BJ (cell line): ENCODE measurements at regions not wholly inside any gene's neighbourhood (a gene's known extent, or its start where the extent isn't known, plus 50 kb on each side); places are given as distances from the start of the nearest gene placed in this dataset.

ENCODE experiments used
- CTCF ChIA-PET: fragments of 350-600 bp; formaldehyde crosslinking; extraction: SDS; loops from one replicate; lab custom pipeline; 2021; ENCODE audit warnings: antibody characterized with exemption, inconsistent platforms; lab: Yijun Ruan, JAX
- POLR2A ChIA-PET: fragments of 300-600 bp; sonication (Branson Sonifier 250); formaldehyde crosslinking; extraction: SDS; loops from one replicate; lab custom pipeline; 2021; ENCODE audit warnings: antibody characterized with exemption; lab: Charles Lee
- DNase-seq: peaks from one replicate; pipeline ENCODE4 v3.0.0-alpha.2; 2011; ENCODE audit warnings: low read depth
- H3K27me3 ChIP-seq: 2 replicates; pipeline ENCODE4 v1.6.0; 2011; ENCODE audit warnings: low read length; ENCODE audit not compliant: control insufficient read depth, insufficient read depth
- H3K36me3 ChIP-seq: 2 replicates; pipeline ENCODE4 v1.5.1; 2011; ENCODE audit warnings: low read length; ENCODE audit not compliant: control insufficient read depth, insufficient read depth
- H3K4me3 ChIP-seq: 2 replicates; pipeline ENCODE4 v1.5.1; 2011; ENCODE audit warnings: low read depth, mild to moderate bottlenecking, control low read depth, low read length
- TF ChIP-seq, protein P1 (sequence below): IDR thresholded peaks from 2 replicates; pipeline ENCODE4 v1.5.1; 2011; ENCODE audit warnings: low read depth, mild to moderate bottlenecking, control low read depth, inconsistent platforms, low read length, moderate library complexity; ENCODE audit not compliant: insufficient read depth

DNA sequence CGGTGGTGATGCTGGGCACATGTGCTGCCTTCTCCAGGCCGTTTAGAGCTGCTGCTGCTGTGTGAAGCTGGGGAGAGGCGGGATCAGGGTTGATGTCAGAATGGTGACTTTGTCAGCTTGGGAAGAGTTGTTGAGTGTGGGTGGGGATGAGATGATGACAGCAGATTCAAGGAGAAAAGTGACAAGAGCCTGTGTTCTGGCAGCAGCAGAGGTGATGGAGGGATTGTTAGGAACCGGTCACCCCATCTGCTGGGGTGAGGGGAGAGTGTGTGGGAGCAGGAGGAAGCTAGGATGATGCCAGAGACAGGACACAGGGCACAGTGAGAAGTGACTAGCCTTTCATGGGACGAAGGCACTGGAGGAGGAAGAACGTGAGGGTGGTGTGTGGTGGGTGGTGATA is 345.5 kb downstream of the RNF144A start:
- Histone ChIP-seq H3K4me3 (no peak overlapping the region), H3K27me3 (no peaks in the 10 kb centered on the region), H3K36me3 (no peaks in the 10 kb centered on the region)
- TF ChIP-seq, protein P1, sequence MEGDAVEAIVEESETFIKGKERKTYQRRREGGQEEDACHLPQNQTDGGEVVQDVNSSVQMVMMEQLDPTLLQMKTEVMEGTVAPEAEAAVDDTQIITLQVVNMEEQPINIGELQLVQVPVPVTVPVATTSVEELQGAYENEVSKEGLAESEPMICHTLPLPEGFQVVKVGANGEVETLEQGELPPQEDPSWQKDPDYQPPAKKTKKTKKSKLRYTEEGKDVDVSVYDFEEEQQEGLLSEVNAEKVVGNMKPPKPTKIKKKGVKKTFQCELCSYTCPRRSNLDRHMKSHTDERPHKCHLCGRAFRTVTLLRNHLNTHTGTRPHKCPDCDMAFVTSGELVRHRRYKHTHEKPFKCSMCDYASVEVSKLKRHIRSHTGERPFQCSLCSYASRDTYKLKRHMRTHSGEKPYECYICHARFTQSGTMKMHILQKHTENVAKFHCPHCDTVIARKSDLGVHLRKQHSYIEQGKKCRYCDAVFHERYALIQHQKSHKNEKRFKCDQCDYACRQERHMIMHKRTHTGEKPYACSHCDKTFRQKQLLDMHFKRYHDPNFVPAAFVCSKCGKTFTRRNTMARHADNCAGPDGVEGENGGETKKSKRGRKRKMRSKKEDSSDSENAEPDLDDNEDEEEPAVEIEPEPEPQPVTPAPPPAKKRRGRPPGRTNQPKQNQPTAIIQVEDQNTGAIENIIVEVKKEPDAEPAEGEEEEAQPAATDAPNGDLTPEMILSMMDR: no peak
- DNase-seq: no peak
- ChIA-PET POLR2A (no interaction called here), CTCF (no interaction called here)

DNA sequence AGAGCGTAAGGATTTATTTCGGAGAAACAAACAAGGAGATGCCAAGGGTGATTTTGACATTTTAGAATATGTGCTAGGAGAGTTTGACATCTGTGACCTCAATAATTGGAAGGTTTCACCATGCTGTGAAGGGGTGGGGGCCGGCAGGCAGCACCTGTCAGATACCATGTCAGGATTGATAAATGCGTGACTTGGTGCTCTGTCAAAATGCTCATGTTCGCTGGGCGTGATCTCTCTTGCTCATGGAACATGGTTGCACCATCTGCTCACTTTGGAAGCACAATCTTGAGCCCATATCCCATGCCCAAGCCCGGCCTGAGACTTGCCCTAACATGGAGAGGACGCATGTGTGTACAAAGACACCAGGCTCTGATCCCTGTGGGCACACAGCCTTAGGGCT is 347.6 kb downstream of the RNF144A start:
- ChIA-PET CTCF (no interaction called here), POLR2A (no interaction called here)

DNA sequence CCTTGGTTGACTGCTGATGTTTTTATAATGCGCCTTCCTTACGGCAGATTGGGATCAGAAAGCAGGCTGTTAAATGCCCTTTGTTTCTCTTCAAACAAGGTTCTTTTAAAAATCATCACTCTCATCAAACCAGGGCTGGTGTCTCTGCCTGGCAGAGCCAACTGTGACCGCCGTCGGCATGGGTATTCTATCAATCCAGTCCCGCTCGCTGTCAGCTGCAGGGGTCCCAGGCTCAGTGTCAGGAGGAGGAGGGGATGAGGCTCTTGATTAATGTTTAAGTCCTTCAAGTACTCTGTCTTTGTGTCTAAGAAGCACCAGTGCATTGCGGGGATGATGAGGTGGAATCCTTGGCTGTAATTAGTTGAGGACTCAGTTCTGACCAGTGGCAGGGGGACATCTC is 348.1 kb downstream of the RNF144A start:
- POLR2A ChIA-PET: no interaction called here
- H3K4me3 ChIP-seq: no peak overlapping the region
- CTCF ChIA-PET: no interaction called here
- no peaks in the 10 kb centered on the region for H3K36me3 ChIP-seq
- no peaks in the 10 kb centered on the region for H3K27me3 ChIP-seq
- DNase-seq: no peak
- TF ChIP-seq, protein P1: no peak

More for the DNA sequence above, 347.6 kb downstream of the RNF144A start:
- Histone ChIP-seq H3K4me3 (no peak overlapping the region), H3K27me3 (no peaks in the 10 kb centered on the region), H3K36me3 (no peaks in the 10 kb centered on the region)
- TF ChIP-seq, protein P1: no peak
- DNase-seq: no peak

DNA sequence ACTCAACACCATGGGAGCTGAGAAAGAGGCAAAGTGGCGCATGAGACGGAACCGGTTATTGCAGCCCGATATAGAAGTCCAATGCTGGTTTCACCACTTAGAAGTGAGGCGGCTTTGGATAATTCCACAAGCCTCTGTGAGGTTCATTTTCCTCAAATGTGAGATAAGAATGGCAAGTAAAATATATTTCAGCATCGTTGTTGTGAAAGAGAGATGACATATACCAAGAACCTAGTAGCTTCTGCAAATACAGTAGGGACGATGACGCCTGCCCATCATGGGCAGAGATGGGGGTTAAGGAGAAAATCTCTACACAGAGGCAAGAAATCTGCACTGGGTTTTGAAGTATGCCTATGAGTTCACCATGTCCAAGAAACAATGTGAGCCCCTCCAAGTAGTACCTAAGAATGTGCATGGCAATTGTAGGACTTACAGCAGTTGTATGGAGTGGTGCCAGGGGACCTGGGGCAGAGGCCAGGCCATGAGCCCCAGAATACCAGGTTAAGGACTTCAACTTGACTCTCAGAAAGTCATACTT is 352.0 kb downstream of the RNF144A start:
- Histone ChIP-seq H3K27me3 (no peaks in the 10 kb centered on the region), H3K4me3 (no peak overlapping the region), H3K36me3 (no peaks in the 10 kb centered on the region)
- TF ChIP-seq, protein P1: no peak
- DNase-seq: no peak
- ChIA-PET CTCF (no interaction called here), POLR2A (no interaction called here)

DNA sequence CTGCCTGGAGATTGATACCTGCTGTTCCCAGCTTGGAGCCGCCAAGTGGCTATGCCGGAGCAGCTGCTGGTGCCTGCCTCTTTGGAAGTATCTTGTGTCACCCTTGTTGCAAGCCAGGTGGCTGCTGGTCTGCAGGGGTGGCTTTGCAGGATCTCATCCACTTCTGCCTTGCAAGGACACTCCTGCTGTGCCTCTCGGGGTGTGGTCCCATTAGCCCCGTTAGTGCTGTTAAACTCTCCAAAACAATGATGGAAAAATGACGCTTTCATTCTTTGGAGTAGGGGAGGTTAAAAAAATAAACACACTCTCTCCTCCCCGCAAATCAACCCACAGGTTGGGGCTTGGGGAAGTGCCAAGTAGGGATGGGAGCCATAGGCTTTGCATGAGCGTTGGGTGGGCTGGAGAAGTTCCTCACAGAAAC is 352.8 kb downstream of the RNF144A start:
- DNase-seq: no peak
- Histone ChIP-seq H3K27me3 (no peaks in the 10 kb centered on the region), H3K4me3 (no peak overlapping the region), H3K36me3 (no peaks in the 10 kb centered on the region)
- TF ChIP-seq, protein P1: no peak
- ChIA-PET POLR2A (no interaction called here), CTCF (no interaction called here)
